GM19397 (cell line): ENCODE measurements at regions not wholly inside any gene's neighbourhood (a gene's known extent, or its start where the extent isn't known, plus 50 kb on each side); places are given as distances from the start of the nearest gene placed in this dataset.
A peak's percentile ranks its signal among the peaks of the same experiment; 100 is the strongest.

Source experiments
- ATAC-seq: cut with Tn5 transposase; IDR thresholded peaks from one replicate; pipeline ENCODE4 v1.9.1; 2021; ENCODE audit warnings: mild to moderate bottlenecking, moderate library complexity; ENCODE audit not compliant: unreplicated experiment

- ATAC-seq = no peak
Observed at GRCh38 chr2:206368484-206368883, 74.8 kb upstream of the ADAM23 start.

- no peak for ATAC-seq
Observed at GRCh38 chr2:206368933-206369569, 74.3 kb upstream of the ADAM23 start.

- no peak for ATAC-seq
Observed at GRCh38 chr2:206375956-206376355, 67.4 kb upstream of the ADAM23 start.

- no peak for ATAC-seq
Observed at GRCh38 chr2:206378835-206379234, 64.5 kb upstream of the ADAM23 start.

GRCh38 chr2:206379266-206379665 lies 64.1 kb upstream of the ADAM23 start:
- ATAC-seq = no peak

GRCh38 chr2:206379886-206380285 lies 63.4 kb upstream of the ADAM23 start:
- ATAC-seq = no peak

GRCh38 chr2:206381881-206382280 lies 61.5 kb upstream of the ADAM23 start:
- ATAC-seq = no peak

GRCh38 chr2:206383669-206384068 lies 59.7 kb upstream of the ADAM23 start:
- no peak for ATAC-seq

- ATAC-seq = no peak
Observed at GRCh38 chr2:206387808-206388207, 55.5 kb upstream of the ADAM23 start.

GRCh38 chr2:206388698-206389097 lies 54.6 kb upstream of the ADAM23 start:
- ATAC-seq = no peak

- no peak for ATAC-seq
Observed at GRCh38 chr2:206389164-206389563, 54.2 kb upstream of the ADAM23 start.

GRCh38 chr2:206390181-206390580 lies 53.2 kb upstream of the ADAM23 start:
- no peak for ATAC-seq

- peak; percentile 88 for ATAC-seq
Observed at GRCh38 chr2:206392118-206392517, 51.2 kb upstream of the ADAM23 start.
